H9 (cell line): ENCODE measurements at regions not wholly inside any gene's neighbourhood (a gene's known extent, or its start where the extent isn't known, plus 50 kb on each side); places are given as distances from the start of the nearest gene placed in this dataset.

ENCODE experiments used
- DNase-seq: peaks from one replicate; pipeline ENCODE4 v3.0.0-alpha.2; 2017
- H2AFZ ChIP-seq: one replicate; pipeline ENCODE4 v1.6.1; 2013; ENCODE audit warnings: mild to moderate bottlenecking, low read length, control low read depth, moderate library complexity
- H2AK5ac ChIP-seq: 2 replicates; pipeline ENCODE4 v1.6.1; 2013; ENCODE audit warnings: low read length, control low read depth, mixed read lengths; ENCODE audit not compliant: insufficient read length
- H2BK120ac ChIP-seq: one replicate; pipeline ENCODE4 v1.6.1; 2013; ENCODE audit warnings: low read depth, mild to moderate bottlenecking, low read length, control low read depth, inconsistent platforms; ENCODE audit not compliant: poor library complexity, severe bottlenecking
- H2BK12ac ChIP-seq: 2 replicates; pipeline ENCODE4 v1.6.1; 2013; ENCODE audit warnings: low read length, control low read depth, mixed read lengths, low read depth; ENCODE audit not compliant: insufficient read length
- H2BK15ac ChIP-seq: 2 replicates; pipeline ENCODE4 v1.6.1; 2013; ENCODE audit warnings: low read depth, low read length, control low read depth
- H2BK20ac ChIP-seq: one replicate; pipeline ENCODE4 v1.6.1; 2013; ENCODE audit warnings: low read depth, mild to moderate bottlenecking, low read length, control low read depth, inconsistent platforms; ENCODE audit not compliant: poor library complexity, severe bottlenecking
- H2BK5ac ChIP-seq: 2 replicates; pipeline ENCODE4 v1.6.1; 2013; ENCODE audit warnings: low read length, control low read depth, mixed read lengths; ENCODE audit not compliant: insufficient read length
- H3K14ac ChIP-seq: 2 replicates; pipeline ENCODE4 v1.6.1; 2013; ENCODE audit warnings: low read length, control low read depth; ENCODE audit not compliant: insufficient read depth
- H3K18ac ChIP-seq: 2 replicates; pipeline ENCODE4 v1.6.1; 2013; ENCODE audit warnings: low read depth, mild to moderate bottlenecking, mixed read lengths, low read length, control low read depth; ENCODE audit not compliant: insufficient read length
- H3K23ac ChIP-seq: 2 replicates; pipeline ENCODE4 v1.6.1; 2013; ENCODE audit warnings: low read length, control low read depth, mixed read lengths, low read depth; ENCODE audit not compliant: insufficient read length
- H3K23me2 ChIP-seq: 2 replicates; pipeline ENCODE4 v1.6.1; 2013; ENCODE audit warnings: low read depth, mild to moderate bottlenecking, mixed read lengths, low read length, control low read depth; ENCODE audit not compliant: insufficient read length, poor library complexity, severe bottlenecking
- H3K27ac ChIP-seq: 2 replicates; pipeline ENCODE4 v1.5.1; 2013; ENCODE audit warnings: low read length, control low read depth, mixed read lengths, low read depth; ENCODE audit not compliant: insufficient read length
- H3K27me3 ChIP-seq: 2 replicates; pipeline ENCODE4 v1.6.1; 2013; ENCODE audit warnings: low read length, control low read depth, inconsistent platforms; ENCODE audit not compliant: insufficient read depth
- H3K4ac ChIP-seq: 2 replicates; pipeline ENCODE4 v1.6.1; 2013; ENCODE audit warnings: low read depth, mild to moderate bottlenecking, control low read depth, inconsistent platforms, low read length, moderate library complexity
- H3K4me1 ChIP-seq: 2 replicates; pipeline ENCODE4 v1.6.1; 2013; ENCODE audit warnings: low read length, control low read depth, inconsistent platforms; ENCODE audit not compliant: insufficient read depth
- H3K4me2 ChIP-seq: 2 replicates; pipeline ENCODE4 v1.6.1; 2013; ENCODE audit warnings: low read length, control low read depth, mixed read lengths; ENCODE audit not compliant: insufficient read length, insufficient read depth
- H3K56ac ChIP-seq: 2 replicates; pipeline ENCODE4 v1.6.1; 2013; ENCODE audit warnings: low read depth, mild to moderate bottlenecking, mixed read lengths, low read length, control low read depth; ENCODE audit not compliant: insufficient read length
- H3K79me1 ChIP-seq: 2 replicates; pipeline ENCODE4 v1.6.1; 2013; ENCODE audit warnings: low read depth, mild to moderate bottlenecking, moderate library complexity, low read length, control low read depth, inconsistent platforms; ENCODE audit not compliant: insufficient read depth, poor library complexity, severe bottlenecking
- H3K79me2 ChIP-seq: 2 replicates; pipeline ENCODE4 v1.6.1; 2013; ENCODE audit warnings: low read length, control low read depth, inconsistent platforms; ENCODE audit not compliant: insufficient read depth
- H3K9ac ChIP-seq: 2 replicates; pipeline ENCODE4 v1.6.1; 2013; ENCODE audit warnings: low read length, control low read depth, mixed read lengths; ENCODE audit not compliant: insufficient read length; ENCODE audit errors: extremely low read depth
- H3K9me3 ChIP-seq: one replicate; pipeline ENCODE4 v1.6.1; 2013; ENCODE audit warnings: low read depth, low read length, inconsistent platforms; ENCODE audit not compliant: control insufficient read depth
- H3T11ph ChIP-seq: one replicate; pipeline ENCODE4 v1.6.1; 2013; ENCODE audit warnings: mild to moderate bottlenecking, low read length, control low read depth, inconsistent platforms
- H4K20me1 ChIP-seq: one replicate; pipeline ENCODE4 v1.6.1; 2013; ENCODE audit not compliant: control insufficient read depth, insufficient read length, insufficient read depth
- H4K5ac ChIP-seq: 2 replicates; pipeline ENCODE4 v1.6.1; 2013; ENCODE audit warnings: low read depth, mild to moderate bottlenecking, mixed read lengths, low read length, control low read depth; ENCODE audit not compliant: insufficient read length
- H4K8ac ChIP-seq: replicated peaks from 2 replicates; pipeline ENCODE4 v1.6.1; 2013; ENCODE audit warnings: low read length, control low read depth, mixed read lengths, low read depth; ENCODE audit not compliant: insufficient read length
- H4K91ac ChIP-seq: 2 replicates; pipeline ENCODE4 v1.6.1; 2013; ENCODE audit warnings: low read depth, mild to moderate bottlenecking, moderate library complexity, mixed read lengths, low read length, control low read depth; ENCODE audit not compliant: insufficient read length
- H3K27ac Mint-ChIP-seq, 3 experiments: 2 replicates in 2 of 3; 3 replicates in 1 of 3; pipeline ENCODE4 v1.8.0; 2020 to 2021; ENCODE audit warnings: mixed read lengths in 3 of 3, mild to moderate bottlenecking in 1 of 3, moderate library complexity in 1 of 3
- H3K27me3 Mint-ChIP-seq: 2 replicates; pipeline ENCODE4 v1.8.0; 2021; ENCODE audit warnings: low read depth, mild to moderate bottlenecking, moderate library complexity, mixed read lengths
- H3K36me3 Mint-ChIP-seq, 3 experiments: 2 replicates in 2 of 3; 3 replicates in 1 of 3; pipeline ENCODE4 v1.8.0; 2020 to 2021; ENCODE audit warnings: low read depth in 3 of 3, mixed read lengths in 3 of 3; ENCODE audit not compliant: insufficient read depth in 1 of 3
- H3K4me1 Mint-ChIP-seq, 2 experiments: 2 replicates each; pipeline ENCODE4 v1.8.0; 2020; ENCODE audit warnings: mixed read lengths in 2 of 2
- H3K4me3 Mint-ChIP-seq, 2 experiments: 2 replicates in 1 of 2; 3 replicates in 1 of 2; pipeline ENCODE4 v1.8.0; 2020 to 2021; ENCODE audit warnings: mild to moderate bottlenecking in 2 of 2, mixed read lengths in 2 of 2, moderate library complexity in 1 of 2
- H3K9me3 Mint-ChIP-seq, 2 experiments: 2 replicates in 1 of 2; 3 replicates in 1 of 2; pipeline ENCODE4 v1.8.0; 2020; ENCODE audit warnings: mild to moderate bottlenecking in 2 of 2, mixed read lengths in 2 of 2, moderate library complexity in 1 of 2
- WGBS: extraction: QIAGEN DNeasy Blood & Tissue Kit; methylation state at CpG from one replicate; pipeline ENCODE4 v1.1.7; 2013; ENCODE audit warnings: missing lambda C conversion rate, low lambda C conversion rate, mixed read lengths; ENCODE audit not compliant: insufficient read length; ENCODE audit errors: extremely low coverage; 5-methylcytosine and 5-hydroxymethylcytosine counted together
- TF ChIP-seq, protein P1 (sequence below): fragments of 200-600 bp; sonication (generic); conservative IDR thresholded peaks from 3 replicates; pipeline ENCODE4 v1.8.0; 2021; ENCODE audit warnings: antibody characterized with exemption, mild to moderate bottlenecking

DNA sequence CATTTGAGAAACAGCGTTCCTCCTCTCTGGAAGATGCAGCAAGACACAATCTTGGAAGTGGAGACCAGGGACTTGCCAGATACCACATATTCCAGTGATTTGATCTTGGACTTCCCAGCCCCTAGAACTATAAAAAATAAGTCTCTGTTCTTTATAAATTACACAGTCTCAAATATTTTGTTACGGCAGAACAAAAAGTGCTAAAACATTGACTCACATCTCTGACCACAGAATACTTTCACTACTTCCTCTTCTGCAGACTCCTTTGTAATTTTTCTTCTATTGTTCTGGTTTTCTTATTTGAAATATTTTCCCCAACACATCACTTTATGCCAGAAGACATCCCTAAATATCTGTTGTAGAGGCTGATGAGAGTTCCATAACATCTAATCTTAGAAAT is 706.1 kb upstream of the CDH18 start:
- Histone ChIP-seq H4K5ac (no peak overlapping the region), H3K4me2 (no peak overlapping the region), H3K23ac (no peak overlapping the region), H2AFZ (no peak overlapping the region), H4K20me1 (no peaks in the 10 kb centered on the region), H3K9ac (no peak overlapping the region), H3K9me3 (no peaks in the 10 kb centered on the region), H2BK120ac (no peak overlapping the region), H2BK5ac (no peak overlapping the region), H3K4me1 (no peaks in the 10 kb centered on the region), H3K4ac (no peak overlapping the region), H2BK15ac (no peak overlapping the region), H3T11ph (no peak overlapping the region), H3K27ac (no peak overlapping the region), H3K18ac (no peak overlapping the region), H2AK5ac (no peak overlapping the region), H2BK12ac (no peak overlapping the region), H3K79me1 (no peaks in the 10 kb centered on the region), H3K27me3 (no peaks in the 10 kb centered on the region), H3K14ac (no peak overlapping the region), H4K8ac (no peak overlapping the region), H4K91ac (no peak overlapping the region), H3K56ac (no peak overlapping the region), H2BK20ac (no peak overlapping the region), H3K23me2 (no peaks in the 10 kb centered on the region), H3K79me2 (no peaks in the 10 kb centered on the region)
- DNase-seq: no peak
- no CpG with 5 or more reads among the region's 2 CpGs for WGBS
- Mint-ChIP-seq H3K27me3 (no peaks in the 10 kb centered on the region), H3K4me3 (no peak overlapping the region), H3K9me3 (peaks cover 0 to 6% of the 10 kb centered on the region in 2 experiments; a peak in 2 of 5 replicates), H3K27ac (no peak overlapping the region), H3K36me3 (peaks cover 0 to 5% (median 2%) of the 10 kb centered on the region in 3 experiments; a peak in 2 of 7 replicates), H3K4me1 (no peaks in the 10 kb centered on the region)
- TF ChIP-seq, protein P1, sequence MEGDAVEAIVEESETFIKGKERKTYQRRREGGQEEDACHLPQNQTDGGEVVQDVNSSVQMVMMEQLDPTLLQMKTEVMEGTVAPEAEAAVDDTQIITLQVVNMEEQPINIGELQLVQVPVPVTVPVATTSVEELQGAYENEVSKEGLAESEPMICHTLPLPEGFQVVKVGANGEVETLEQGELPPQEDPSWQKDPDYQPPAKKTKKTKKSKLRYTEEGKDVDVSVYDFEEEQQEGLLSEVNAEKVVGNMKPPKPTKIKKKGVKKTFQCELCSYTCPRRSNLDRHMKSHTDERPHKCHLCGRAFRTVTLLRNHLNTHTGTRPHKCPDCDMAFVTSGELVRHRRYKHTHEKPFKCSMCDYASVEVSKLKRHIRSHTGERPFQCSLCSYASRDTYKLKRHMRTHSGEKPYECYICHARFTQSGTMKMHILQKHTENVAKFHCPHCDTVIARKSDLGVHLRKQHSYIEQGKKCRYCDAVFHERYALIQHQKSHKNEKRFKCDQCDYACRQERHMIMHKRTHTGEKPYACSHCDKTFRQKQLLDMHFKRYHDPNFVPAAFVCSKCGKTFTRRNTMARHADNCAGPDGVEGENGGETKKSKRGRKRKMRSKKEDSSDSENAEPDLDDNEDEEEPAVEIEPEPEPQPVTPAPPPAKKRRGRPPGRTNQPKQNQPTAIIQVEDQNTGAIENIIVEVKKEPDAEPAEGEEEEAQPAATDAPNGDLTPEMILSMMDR: no peak
